H1 (cell line): ENCODE measurements at regions not wholly inside any gene's neighbourhood (a gene's known extent, or its start where the extent isn't known, plus 50 kb on each side); places are given as distances from the start of the nearest gene placed in this dataset.

ENCODE experiments used
- CTCF ChIA-PET: fragments of 300-600 bp; sonication (Branson Sonifier 250); formaldehyde crosslinking; loops from one replicate; lab custom pipeline; 2021; ENCODE audit not compliant: partially characterized antibody; lab: Charles Lee
- POLR2A ChIA-PET: fragments of 300-600 bp; sonication (Branson Sonifier 250); formaldehyde crosslinking; loops from one replicate; lab custom pipeline; 2021; ENCODE audit warnings: inconsistent platforms; ENCODE audit not compliant: partially characterized antibody; lab: Charles Lee
- DNase-seq, 2 experiments: peaks; one replicate each; pipeline versions ENCODE4 v3.0.0 to v3.0.0-alpha.2; 2010 to 2022; ENCODE audit warnings: low spot score in 2 of 2, low read depth in 1 of 2, mixed read lengths in 1 of 2
- FAIRE-seq: peaks from 2 replicates; lab custom pipeline; 2011; peaks lifted over from hg19 to GRCh38; lab: Jason Lieb, UNC
- H2AFZ ChIP-seq: 2 replicates; pipeline ENCODE4 v1.8.1; 2012; ENCODE audit warnings: low read length, inconsistent platforms
- H2AK5ac ChIP-seq: 2 replicates; pipeline ENCODE4 v1.6.1; 2013; ENCODE audit warnings: low read depth, low read length
- H2BK120ac ChIP-seq: replicated peaks from 2 replicates; pipeline ENCODE3; 2013; ENCODE audit warnings: low read depth, low read length, inconsistent platforms
- H2BK12ac ChIP-seq: 2 replicates; pipeline ENCODE4 v1.6.1; 2013; ENCODE audit warnings: low read depth, low read length
- H2BK15ac ChIP-seq: 2 replicates; pipeline ENCODE4 v1.6.1; 2013; ENCODE audit warnings: low read length
- H2BK20ac ChIP-seq: 2 replicates; pipeline ENCODE4 v1.6.1; 2013; ENCODE audit warnings: low read length
- H2BK5ac ChIP-seq: 2 replicates; pipeline ENCODE4 v1.6.1; 2013; ENCODE audit warnings: low read depth, low read length
- H3K14ac ChIP-seq: 2 replicates; pipeline ENCODE4 v1.6.1; 2013; ENCODE audit warnings: inconsistent platforms; ENCODE audit not compliant: insufficient read length
- H3K18ac ChIP-seq: 2 replicates; pipeline ENCODE4 v1.6.1; 2013; ENCODE audit warnings: low read length; ENCODE audit errors: extremely low read depth
- H3K23ac ChIP-seq: 2 replicates; pipeline ENCODE4 v1.6.1; 2013; ENCODE audit warnings: inconsistent platforms; ENCODE audit not compliant: insufficient read length
- H3K23me2 ChIP-seq: 2 replicates; pipeline ENCODE4 v1.6.1; 2013; ENCODE audit warnings: low read depth, low read length
- H3K27ac ChIP-seq: 2 replicates; pipeline ENCODE4 v1.6.1; 2011; ENCODE audit warnings: low read depth, low read length, inconsistent platforms
- H3K27me3 ChIP-seq, 4 experiments: replicated peaks in 1 of 4; 1 replicate in 1 of 4; 2 replicates in 3 of 4; pipeline versions ENCODE4 v1.6.1 to v1.8.1; 2011 to 2013; ENCODE audit warnings: low read length in 3 of 4, mild to moderate bottlenecking in 3 of 4, inconsistent platforms in 2 of 4, mixed read lengths in 2 of 4, moderate library complexity in 1 of 4; ENCODE audit not compliant: control insufficient read depth in 3 of 4, insufficient read depth in 3 of 4; ENCODE audit errors: extremely low read depth in 1 of 4
- H3K36me3 ChIP-seq, 4 experiments: 2 replicates each; pipeline versions ENCODE4 v1.6.1 to v1.8.1; 2011 to 2013; ENCODE audit warnings: mild to moderate bottlenecking in 4 of 4, low read length in 3 of 4, moderate library complexity in 2 of 4, control low read depth in 1 of 4, inconsistent platforms in 1 of 4; ENCODE audit not compliant: insufficient read depth in 4 of 4, control insufficient read depth in 2 of 4
- H3K4ac ChIP-seq: replicated peaks from 2 replicates; pipeline ENCODE3; 2013; ENCODE audit warnings: low read length, low read depth, mixed read lengths, inconsistent platforms; ENCODE audit not compliant: insufficient read length
- H3K4me1 ChIP-seq, 4 experiments: replicated peaks in 1 of 4; 1 replicate in 1 of 4; 2 replicates in 3 of 4; pipeline versions ENCODE4 v1.6.1 to v1.8.1; 2011 to 2013; ENCODE audit warnings: low read length in 3 of 4, inconsistent platforms in 2 of 4, mixed read lengths in 1 of 4; ENCODE audit not compliant: insufficient read depth in 4 of 4, control insufficient read depth in 3 of 4
- H3K4me2 ChIP-seq, 2 experiments: 2 replicates each; pipeline versions ENCODE4 v1.6.1 to v1.8.1; 2011 to 2013; ENCODE audit warnings: low read depth in 2 of 2, low read length in 2 of 2, control low read depth in 1 of 2, inconsistent platforms in 1 of 2, mild to moderate bottlenecking in 1 of 2; ENCODE audit not compliant: insufficient read depth in 1 of 2
- H3K4me3 ChIP-seq, 4 experiments: fragments of 200-600, 300-600 bp in 1 of 4; sonication (generic), shearing (Covaris generic), sonication (Bioruptor Twin) in 1 of 4; 2 replicates each; pipeline versions ENCODE4 v1.5.1 to v1.8.1; 2011 to 2016; ENCODE audit warnings: low read length in 4 of 4, low read depth in 3 of 4, control low read depth in 2 of 4, inconsistent platforms in 2 of 4, mild to moderate bottlenecking in 2 of 4, mixed read lengths in 1 of 4, moderate library complexity in 1 of 4; ENCODE audit not compliant: insufficient read depth in 2 of 4; ENCODE audit errors: extremely low read depth in 1 of 4
- H3K56ac ChIP-seq: replicated peaks from 2 replicates; pipeline ENCODE3; 2013; ENCODE audit warnings: low read depth, mild to moderate bottlenecking, mixed read lengths, low read length, inconsistent platforms; ENCODE audit not compliant: insufficient read length
- H3K79me1 ChIP-seq: 2 replicates; pipeline ENCODE4 v1.6.1; 2013; ENCODE audit warnings: low read depth, low read length, control low read depth
- H3K79me2 ChIP-seq, 2 experiments: 2 replicates each; pipeline versions ENCODE4 v1.6.1 to v1.8.1; 2012 to 2013; ENCODE audit warnings: low read length in 2 of 2, mild to moderate bottlenecking in 2 of 2, inconsistent platforms in 1 of 2; ENCODE audit not compliant: insufficient read depth in 2 of 2, control insufficient read depth in 1 of 2
- H3K9ac ChIP-seq, 4 experiments: replicated peaks in 1 of 4; 1 replicate in 1 of 4; 2 replicates in 3 of 4; pipeline versions ENCODE4 v1.6.1 to v1.8.1; 2011 to 2013; ENCODE audit warnings: low read depth in 3 of 4, low read length in 3 of 4, control low read depth in 2 of 4, mild to moderate bottlenecking in 2 of 4, moderate library complexity in 2 of 4, inconsistent platforms in 1 of 4; ENCODE audit errors: extremely low read depth in 1 of 4
- H3K9me3 ChIP-seq, 2 experiments: 2 replicates each; pipeline versions ENCODE4 v1.6.1 to v1.8.1; 2012 to 2013; ENCODE audit warnings: mild to moderate bottlenecking in 2 of 2, moderate library complexity in 2 of 2, control low read depth in 1 of 2, inconsistent platforms in 1 of 2, low read depth in 1 of 2, low read length in 1 of 2, mixed read lengths in 1 of 2; ENCODE audit not compliant: insufficient read depth in 2 of 2
- H4K20me1 ChIP-seq, 2 experiments: replicated peaks in 1 of 2; 2 replicates each; pipeline versions ENCODE3 to v1.8.1; 2011 to 2013; ENCODE audit warnings: inconsistent platforms in 2 of 2, low read length in 2 of 2, mild to moderate bottlenecking in 1 of 2; ENCODE audit not compliant: insufficient read depth in 2 of 2, control insufficient read depth in 1 of 2
- H4K5ac ChIP-seq: 2 replicates; pipeline ENCODE4 v1.6.1; 2013; ENCODE audit warnings: low read length, low read depth, mixed read lengths, inconsistent platforms; ENCODE audit not compliant: insufficient read length
- H4K8ac ChIP-seq: 2 replicates; pipeline ENCODE4 v1.8.0; 2013; ENCODE audit warnings: mild to moderate bottlenecking, moderate library complexity, low read length, inconsistent platforms; ENCODE audit not compliant: insufficient read depth; ENCODE audit errors: extremely low read depth
- H4K91ac ChIP-seq: replicated peaks from 2 replicates; pipeline ENCODE3; 2013; ENCODE audit warnings: low read length, mixed read lengths, inconsistent platforms; ENCODE audit not compliant: insufficient read length
- CBX5 ChIP-seq: fragments of 300-800, 300-1000 bp; sonication (generic); IDR thresholded peaks from 2 replicates; pipeline ENCODE4 v1.7.1; 2016; ENCODE audit warnings: antibody characterized with exemption, low read length, low read depth
- CBX8 ChIP-seq: fragments of 300-800, 300-1000 bp; sonication (generic); IDR thresholded peaks from 2 replicates; pipeline ENCODE4 v1.7.1; 2016; ENCODE audit warnings: low read depth, low read length, borderline replicate concordance
- HDAC2 ChIP-seq, 2 experiments: fragments of 300-600 bp in 1 of 2; sonication (generic) in 1 of 2; IDR thresholded peaks; 2 replicates each; pipeline ENCODE4 v1.6.1; 2011 to 2012; ENCODE audit warnings: low read depth in 2 of 2, low read length in 2 of 2, mild to moderate bottlenecking in 2 of 2, moderate library complexity in 2 of 2, borderline replicate concordance in 1 of 2, inconsistent platforms in 1 of 2
- POLR2AphosphoS5 ChIP-seq: IDR thresholded peaks from 2 replicates; pipeline ENCODE4 v1.6.1; 2011; ENCODE audit warnings: low read depth, low read length
- RXRA ChIP-seq: IDR thresholded peaks from 2 replicates; pipeline ENCODE4 v1.6.1; 2011; ENCODE audit warnings: low read depth, mild to moderate bottlenecking, low read length, moderate library complexity; ENCODE audit not compliant: insufficient read depth
- SIX5 ChIP-seq: IDR thresholded peaks from 2 replicates; pipeline ENCODE4 v1.6.1; 2011; ENCODE audit warnings: mild to moderate bottlenecking, low read depth, low read length
- SP4 ChIP-seq: IDR thresholded peaks from 2 replicates; pipeline ENCODE4 v1.6.1; 2012; ENCODE audit warnings: low read length, inconsistent platforms
- YY1 ChIP-seq: IDR thresholded peaks from 2 replicates; pipeline ENCODE4 v1.6.1; 2011; ENCODE audit warnings: low read depth, mild to moderate bottlenecking, low read length
- WGBS, 2 experiments: shearing (Covaris generic) in 1 of 2; methylation state at CpG; one replicate each; pipeline versions ENCODE4 v1.1.6 to v1.1.7; 2013 to 2015; ENCODE audit warnings: low lambda C conversion rate in 2 of 2, mixed read lengths in 2 of 2, inconsistent platforms in 1 of 2, low coverage in 1 of 2, missing lambda C conversion rate in 1 of 2; ENCODE audit not compliant: insufficient replicate concordance in 2 of 2, insufficient coverage in 1 of 2, insufficient read length in 1 of 2; ENCODE audit errors: extremely low coverage in 1 of 2, missing lambda C conversion rate in 1 of 2; 5-methylcytosine and 5-hydroxymethylcytosine counted together
- TF ChIP-seq, protein P1 (sequence below): IDR thresholded peaks from 2 replicates; pipeline ENCODE4 v1.6.1; 2012; ENCODE audit warnings: low read length, inconsistent platforms
- TF ChIP-seq, protein P2 (sequence below): IDR thresholded peaks from 2 replicates; pipeline ENCODE4 v1.6.1; 2011; ENCODE audit warnings: low read depth, mild to moderate bottlenecking, low read length; ENCODE audit not compliant: insufficient read depth

- Histone ChIP-seq H3K4me2 (no peak overlapping the region), H4K91ac (no peak overlapping the region), H3K14ac (no peak overlapping the region), H4K5ac (no peak overlapping the region), H2BK5ac (no peak overlapping the region), H3K4me1 (peaks cover 0 to 4% (median 1%) of the 10 kb centered on the region in 4 experiments; a peak in 4 of 7 replicates), H3K79me2 (no peaks in the 10 kb centered on the region), H2BK15ac (no peak overlapping the region), H3K9me3 (peaks cover 4 to 7% of the 10 kb centered on the region in 2 experiments; a peak in 3 of 4 replicates), H3K9ac (no peak overlapping the region), H3K27me3 (no peaks in the 10 kb centered on the region; a peak in 1 of 7 replicates), H3K36me3 (no peaks in the 10 kb centered on the region), H2AK5ac (no peak overlapping the region), H3K79me1 (no peaks in the 10 kb centered on the region), H2BK120ac (no peak overlapping the region), H3K4me3 (no peak overlapping the region), H4K20me1 (no peaks in the 10 kb centered on the region), H3K4ac (no peak overlapping the region), H2BK20ac (no peak overlapping the region), H2AFZ (no peak overlapping the region), H4K8ac (no peak overlapping the region), H3K27ac (no peak overlapping the region), H3K56ac (no peak overlapping the region), H3K23ac (no peak overlapping the region), H3K23me2 (no peaks in the 10 kb centered on the region), H3K18ac (no peak overlapping the region), H2BK12ac (no peak overlapping the region)
- ChIA-PET POLR2A (no interaction called here), CTCF (interaction anchor here (0.9 to 2.1 kb wide), 9 partner anchors 8 to 192 kb away, joined by 3 to 9 read pairs (median 3); no protein-coding TSS in a partner anchor)
- 88% methylated on average over 4 of the region's 4 CpGs; no CpG with 5 or more reads in 1 of the 2 experiments for WGBS, 2 experiments
- FAIRE-seq (no peak), DNase-seq (no peak)
- no peak for TF ChIP-seq POLR2AphosphoS5
- no peak for TF ChIP-seq HDAC2 (IDR thresholded peaks at IDR 0.05; ENCODE audit: borderline replicate concordance in 1 of 2, low read depth in 2 of 2, low read length in 2 of 2)
- no peak for TF ChIP-seq YY1
- TF ChIP-seq, protein P1, sequence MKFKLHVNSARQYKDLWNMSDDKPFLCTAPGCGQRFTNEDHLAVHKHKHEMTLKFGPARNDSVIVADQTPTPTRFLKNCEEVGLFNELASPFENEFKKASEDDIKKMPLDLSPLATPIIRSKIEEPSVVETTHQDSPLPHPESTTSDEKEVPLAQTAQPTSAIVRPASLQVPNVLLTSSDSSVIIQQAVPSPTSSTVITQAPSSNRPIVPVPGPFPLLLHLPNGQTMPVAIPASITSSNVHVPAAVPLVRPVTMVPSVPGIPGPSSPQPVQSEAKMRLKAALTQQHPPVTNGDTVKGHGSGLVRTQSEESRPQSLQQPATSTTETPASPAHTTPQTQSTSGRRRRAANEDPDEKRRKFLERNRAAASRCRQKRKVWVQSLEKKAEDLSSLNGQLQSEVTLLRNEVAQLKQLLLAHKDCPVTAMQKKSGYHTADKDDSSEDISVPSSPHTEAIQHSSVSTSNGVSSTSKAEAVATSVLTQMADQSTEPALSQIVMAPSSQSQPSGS: no peak
- TF ChIP-seq CBX8: no peak
- TF ChIP-seq SIX5: no peak
- TF ChIP-seq, protein P2, sequence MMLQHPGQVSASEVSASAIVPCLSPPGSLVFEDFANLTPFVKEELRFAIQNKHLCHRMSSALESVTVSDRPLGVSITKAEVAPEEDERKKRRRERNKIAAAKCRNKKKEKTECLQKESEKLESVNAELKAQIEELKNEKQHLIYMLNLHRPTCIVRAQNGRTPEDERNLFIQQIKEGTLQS: no peak
- TF ChIP-seq CBX5: no peak
- no peak for TF ChIP-seq RXRA
- TF ChIP-seq SP4: no peak
Observed at GRCh38 chr4:128381748-128382559, 94.3 kb upstream of the PGRMC2 start.
